K562 (cell line): ENCODE measurements at regions not wholly inside any gene's neighbourhood (a gene's known extent, or its start where the extent isn't known, plus 50 kb on each side); places are given as distances from the start of the nearest gene placed in this dataset.

Experiments used
- ATAC-seq: fragments of 200-7000 bp; cut with Tn5 transposase; 3 replicates; pipeline ENCODE4 v1.9.1; 2020; ENCODE audit warnings: moderate library complexity
- BruUV-seq: library from RNA; stranded (reverse); fragments of 400-500 nt; replicated peaks from 2 replicates; lab custom pipeline; 2021; lab: Mats Ljungman, UMichigan
- CTCF ChIA-PET: fragments of 300-600 bp; formaldehyde crosslinking; extraction: SDS; loops from one replicate; lab custom pipeline; 2021; ENCODE audit warnings: low intra/inter-chr PET ratio; lab: Yijun Ruan, JAX
- POLR2A ChIA-PET: fragments of 300-600, 350-650 bp; sonication (Branson Sonifier 250); formaldehyde crosslinking; extraction: SDS; loops from one replicate; lab custom pipeline; 2021; ENCODE audit warnings: antibody characterized with exemption, inconsistent platforms; lab: Yijun Ruan, JAX
- DNase-seq, 4 experiments: peaks; one replicate each; pipeline versions ENCODE4 v3.0.0 to v3.0.0-alpha.2; 2011 to 2018; ENCODE audit warnings: low spot score in 3 of 4, mixed read lengths in 3 of 4; ENCODE audit errors: extremely low read depth in 1 of 4
- FAIRE-seq: peaks from 2 replicates; lab custom pipeline; 2011; peaks lifted over from hg19 to GRCh38; lab: Jason Lieb, UNC
- H2AFZ ChIP-seq: 2 replicates; pipeline ENCODE4 v1.6.0; 2011; ENCODE audit warnings: low read depth, low read length, control low read depth, inconsistent platforms
- H3K27ac ChIP-seq: fragments of 200-600 bp; 3 replicates; pipeline ENCODE4 v1.8.0; 2011; ENCODE audit warnings: low read depth, mild to moderate bottlenecking, control low read depth, inconsistent platforms, low read length, moderate library complexity, mixed read lengths; ENCODE audit errors: extremely low read depth
- H3K27me3 ChIP-seq, 2 experiments: fragments of 300-600 bp in 1 of 2; 2 replicates in 1 of 2; 3 replicates in 1 of 2; pipeline versions ENCODE4 v1.6.0 to v1.8.0; 2011; ENCODE audit warnings: inconsistent platforms in 2 of 2, low read length in 2 of 2, mild to moderate bottlenecking in 1 of 2, mixed read lengths in 1 of 2, moderate library complexity in 1 of 2; ENCODE audit not compliant: control insufficient read depth in 2 of 2, insufficient read depth in 2 of 2
- H3K36me3 ChIP-seq: fragments of 300-600 bp; 3 replicates; pipeline ENCODE4 v1.8.0; 2011; ENCODE audit warnings: mild to moderate bottlenecking, low read length, inconsistent platforms; ENCODE audit not compliant: control insufficient read depth, insufficient read depth
- H3K4me1 ChIP-seq, 2 experiments: fragments of 200-600 bp in 1 of 2; replicated peaks in 1 of 2; 2 replicates in 1 of 2; 3 replicates in 1 of 2; pipeline versions ENCODE4 v1.5.1 to v1.8.0; 2011; ENCODE audit warnings: inconsistent platforms in 2 of 2, low read length in 2 of 2, mild to moderate bottlenecking in 1 of 2, mixed read lengths in 1 of 2, moderate library complexity in 1 of 2; ENCODE audit not compliant: control insufficient read depth in 2 of 2, insufficient read depth in 2 of 2
- H3K4me2 ChIP-seq: 2 replicates; pipeline ENCODE4 v1.6.1; 2011; ENCODE audit warnings: low read length, control low read depth, inconsistent platforms, mixed read lengths; ENCODE audit not compliant: insufficient read depth
- H3K4me3 ChIP-seq: fragments of 200-600 bp; sonication (generic), shearing (Covaris generic); 2 replicates; pipeline ENCODE4 v1.5.1; 2016; ENCODE audit warnings: control low read depth, inconsistent platforms
- H3K79me2 ChIP-seq: fragments of 200-600 bp; 3 replicates; pipeline ENCODE4 v1.8.0; 2011; ENCODE audit warnings: low read length, inconsistent platforms; ENCODE audit not compliant: control insufficient read depth, insufficient read depth
- H3K9ac ChIP-seq, 2 experiments: 2 replicates each; pipeline versions ENCODE4 v1.6.0 to v1.6.1; 2011; ENCODE audit warnings: low read depth in 2 of 2, low read length in 2 of 2, control low read depth in 1 of 2, inconsistent platforms in 1 of 2, mild to moderate bottlenecking in 1 of 2, mixed read lengths in 1 of 2; ENCODE audit not compliant: insufficient read depth in 1 of 2
- H3K9me1 ChIP-seq: one replicate; pipeline ENCODE4 v1.6.0; 2011; ENCODE audit warnings: inconsistent platforms, mild to moderate bottlenecking, low read length, moderate library complexity; ENCODE audit not compliant: control insufficient read depth, insufficient read depth
- H3K9me3 ChIP-seq: replicated peaks from 2 replicates; pipeline ENCODE4 v1.5.1; 2011; ENCODE audit warnings: low read depth, low read length, inconsistent platforms; ENCODE audit not compliant: control insufficient read depth, insufficient read depth
- H4K20me1 ChIP-seq: replicated peaks from 2 replicates; pipeline ENCODE4 v1.6.1; 2011; ENCODE audit warnings: low read length, inconsistent platforms, mixed read lengths; ENCODE audit not compliant: control insufficient read depth, insufficient read depth
- ATF4 ChIP-seq: fragments of 450-650 bp; formaldehyde crosslinking; IDR thresholded peaks from 2 replicates; pipeline ENCODE4 v1.4.0; 2022; ENCODE audit warnings: mild to moderate bottlenecking, moderate library complexity
- CEBPG ChIP-seq, 3 experiments: fragments of 200-800 bp in 1 of 3; sonication (Bioruptor generic) in 1 of 3; sonication (generic) in 1 of 3; formaldehyde crosslinking in 1 of 3; IDR thresholded peaks in 2 of 3; conservative IDR thresholded peaks in 1 of 3; 2 replicates each; pipeline versions ENCODE4 v1.6.1 to v1.8.0; 2016 to 2022; ENCODE audit warnings: missing compliant biosample characterization in 2 of 3, missing genetic modification characterization in 2 of 3, mild to moderate bottlenecking in 1 of 3, missing genetic modification reagents in 1 of 3
- CREB3L1 ChIP-seq: fragments of 450-650 bp; IDR thresholded peaks from 2 replicates; pipeline ENCODE4 v1.6.1; 2014; ENCODE audit warnings: low read depth, mild to moderate bottlenecking, moderate library complexity, borderline replicate concordance
- ILK ChIP-seq: fragments of 450-650 bp; IDR thresholded peaks from 2 replicates; pipeline ENCODE4 v1.6.1; 2016; ENCODE audit warnings: missing genetic modification characterization, low read depth, mild to moderate bottlenecking, missing compliant biosample characterization, moderate library complexity, borderline replicate concordance
- JUNB ChIP-seq: fragments of 450-650 bp; formaldehyde crosslinking; conservative IDR thresholded peaks from 2 replicates; pipeline ENCODE4 v1.4.0; 2020; ENCODE audit warnings: mild to moderate bottlenecking
- KLF16 ChIP-seq: IDR thresholded peaks from 2 replicates; pipeline ENCODE4 v1.6.1; 2016; ENCODE audit warnings: antibody characterized with exemption
- NCOA6 ChIP-seq: fragments of 450-650 bp; IDR thresholded peaks from 2 replicates; pipeline ENCODE4 v1.6.1; 2017; ENCODE audit warnings: mild to moderate bottlenecking
- PHB2 ChIP-seq: fragments of 450-650 bp; IDR thresholded peaks from 2 replicates; pipeline ENCODE4 v1.6.1; 2017; ENCODE audit warnings: low read depth
- SREBF2 ChIP-seq: sonication (generic); formaldehyde crosslinking; IDR thresholded peaks from 2 replicates; pipeline ENCODE4 v1.4.0; 2020; ENCODE audit warnings: mild to moderate bottlenecking, missing genetic modification reagents
- TFAM ChIP-seq: fragments of 250-450 bp; sonication (Bioruptor Pico); conservative IDR thresholded peaks from 2 replicates; pipeline ENCODE4 v1.5.0; 2021; ENCODE audit warnings: mild to moderate bottlenecking, moderate library complexity
- ZBTB9 ChIP-seq: fragments of 450-650 bp; formaldehyde crosslinking; IDR thresholded peaks from 2 replicates; pipeline ENCODE4 v1.4.0; 2020; ENCODE audit warnings: mild to moderate bottlenecking, moderate library complexity
- ZC3H11A ChIP-seq: IDR thresholded peaks from 2 replicates; pipeline ENCODE4 v1.6.1; 2012; ENCODE audit warnings: low read depth, low read length, improper control_type of control experiment
- ZFP91 ChIP-seq: sonication (generic); formaldehyde crosslinking; IDR thresholded peaks from 2 replicates; pipeline ENCODE4 v1.8.0; 2022; ENCODE audit warnings: mild to moderate bottlenecking, missing genetic modification reagents
- ZKSCAN1 ChIP-seq: fragments of 150-350 bp; IDR thresholded peaks from 2 replicates; pipeline ENCODE4 v1.6.1; 2016; ENCODE audit warnings: low read depth, low read length
- ZNF212 ChIP-seq: fragments of 450-650 bp; formaldehyde crosslinking; IDR thresholded peaks from 2 replicates; pipeline ENCODE4 v1.4.0; 2020; ENCODE audit warnings: mild to moderate bottlenecking
- ZNF584 ChIP-seq: fragments of 200-800 bp; sonication (Bioruptor generic); IDR thresholded peaks from 2 replicates; pipeline ENCODE4 v1.6.1; 2016; ENCODE audit warnings: low read depth, mild to moderate bottlenecking, missing genetic modification characterization, missing compliant biosample characterization
- WGBS: fragments of 100-300 bp; shearing (Covaris generic); methylation state at CpG from one replicate; pipeline ENCODE4 v1.1.6; 2016; ENCODE audit warnings: low coverage, mixed read lengths; ENCODE audit not compliant: insufficient coverage; ENCODE audit errors: missing lambda C conversion rate; 5-methylcytosine and 5-hydroxymethylcytosine counted together
- in situ Hi-C: fragments of 300-500 bp; cut with MboI; formaldehyde crosslinking; loops from 4 replicates; pipeline ENCODE4 v1.15.0; 2018; ENCODE audit warnings: inconsistent platforms, mixed read lengths
- intact Hi-C: fragments of 100-400 bp; cut with micrococcal nuclease; formaldehyde crosslinking; loops from 2 replicates; pipeline ENCODE4 v1.14.2; 2022

- Histone ChIP-seq H3K79me2 (no peaks in the 10 kb centered on the region), H3K9me1 (no peaks in the 10 kb centered on the region), H3K4me2 (no peak overlapping the region), H2AFZ (no peak overlapping the region), H3K36me3 (no peaks in the 10 kb centered on the region), H3K27me3 (peaks cover 0 to 1% of the 10 kb centered on the region in 2 experiments; a peak in 1 of 5 replicates), H3K9ac (no peak overlapping the region), H3K4me1 (no peaks in the 10 kb centered on the region), H3K9me3 (no peaks in the 10 kb centered on the region), H3K4me3 (no peak overlapping the region), H4K20me1 (no peaks in the 10 kb centered on the region), H3K27ac (no peak overlapping the region)
- CTCF ChIA-PET, result no interaction called here
- POLR2A ChIA-PET, result no interaction called here
- DNase-seq (no peak), ATAC-seq (no peak), FAIRE-seq (no peak)
- in situ Hi-C loops (no loop called here), intact Hi-C loops (no loop called here)
- TF ChIP-seq SREBF2 (CRISPR knock-in tag), result no peak
- TF ChIP-seq JUNB, result no peak
- TF ChIP-seq CREB3L1, result no peak
- TF ChIP-seq ZNF584 (CRISPR knock-in tag), result no peak
- TF ChIP-seq KLF16, result no peak
- no peak for TF ChIP-seq ILK (tag)
- no peak for TF ChIP-seq ZFP91 (CRISPR knock-in tag)
- no peak for TF ChIP-seq PHB2
- no peak for TF ChIP-seq ZKSCAN1
- no peak for TF ChIP-seq ZC3H11A
- no peak for TF ChIP-seq TFAM
- TF ChIP-seq ZBTB9, result no peak
- TF ChIP-seq CEBPG (CRISPR knock-in tag; IDR thresholded peaks at IDR 0.05), result no peak
- TF ChIP-seq CEBPG (tag; conservative IDR thresholded peaks at IDR 0.05 in 1 of 2, IDR thresholded peaks at IDR 0.05 in 1 of 2), result no peak
- TF ChIP-seq ATF4, result no peak
- TF ChIP-seq ZNF212 (CRISPR knock-in tag), result no peak
- TF ChIP-seq NCOA6, result no peak
- WGBS, result 0% methylated on average over 8 of the region's 8 CpGs
- BruUV-seq, result no TSS peak
Observed at GRCh38 chr18:78596794-78597345, 382.7 kb upstream of the SALL3 start.
